HG03060 (cell line): ENCODE measurements at regions not wholly inside any gene's neighbourhood (a gene's known extent, or its start where the extent isn't known, plus 50 kb on each side); places are given as distances from the start of the nearest gene placed in this dataset.
"Not testable (repeated sequence)": the region's sequence is repeated elsewhere in the genome, so short reads cannot be mapped to it uniquely, and the experiment has no call there.

Experiments
- ATAC-seq: cut with Tn5 transposase; IDR thresholded peaks from one replicate; pipeline ENCODE4 v1.9.1; 2021; ENCODE audit warnings: low read depth, moderate number of reproducible peaks; ENCODE audit not compliant: unreplicated experiment

DNA sequence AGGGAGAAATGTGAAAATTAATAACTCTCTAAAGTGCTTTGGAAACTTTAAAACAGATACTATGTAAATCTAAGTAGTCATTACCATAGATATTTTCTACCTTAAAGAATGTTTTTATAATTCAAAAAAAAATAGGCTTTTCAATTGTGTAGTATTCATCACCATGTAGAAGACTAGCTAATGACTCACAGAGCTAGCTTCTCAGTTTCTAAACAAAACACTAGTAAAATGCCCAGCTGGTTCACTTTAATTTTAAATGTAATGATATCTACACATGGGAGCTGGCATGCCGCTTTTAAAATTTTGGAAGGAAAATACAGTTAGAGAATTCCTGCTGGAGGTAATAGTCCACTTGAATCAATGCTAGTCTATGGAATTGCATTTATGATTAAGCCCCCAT lies 509.8 kb downstream of the CSNK1G3 start:
- ATAC-seq, result no peak

DNA sequence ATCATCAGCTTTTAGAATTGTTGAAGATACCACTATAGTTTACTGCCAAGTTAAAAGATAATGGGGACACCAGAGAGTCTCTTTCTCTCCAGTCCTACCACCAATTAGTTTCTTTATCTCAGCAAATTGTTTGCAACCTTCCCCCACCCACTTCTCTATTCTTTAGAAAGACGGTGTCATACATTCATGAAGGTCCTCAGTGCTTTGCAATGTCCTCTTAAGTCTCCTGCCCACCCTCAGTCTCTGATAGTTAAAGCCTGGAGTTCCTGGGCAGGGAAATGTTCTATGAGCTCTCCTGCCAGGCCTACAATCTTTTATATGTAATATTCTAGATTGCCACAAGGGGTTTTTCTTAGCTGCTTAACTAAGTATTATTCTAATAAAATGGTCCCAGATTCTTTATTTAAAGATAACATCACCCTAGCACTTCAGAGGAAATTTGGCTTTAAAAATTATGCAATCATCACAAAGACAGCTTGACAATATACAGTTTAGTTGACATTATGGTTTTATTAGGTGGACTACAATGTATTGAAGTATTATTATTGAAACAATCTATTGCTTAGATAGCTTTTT lies 509.2 kb downstream of the CSNK1G3 start:
- no peak for ATAC-seq

DNA sequence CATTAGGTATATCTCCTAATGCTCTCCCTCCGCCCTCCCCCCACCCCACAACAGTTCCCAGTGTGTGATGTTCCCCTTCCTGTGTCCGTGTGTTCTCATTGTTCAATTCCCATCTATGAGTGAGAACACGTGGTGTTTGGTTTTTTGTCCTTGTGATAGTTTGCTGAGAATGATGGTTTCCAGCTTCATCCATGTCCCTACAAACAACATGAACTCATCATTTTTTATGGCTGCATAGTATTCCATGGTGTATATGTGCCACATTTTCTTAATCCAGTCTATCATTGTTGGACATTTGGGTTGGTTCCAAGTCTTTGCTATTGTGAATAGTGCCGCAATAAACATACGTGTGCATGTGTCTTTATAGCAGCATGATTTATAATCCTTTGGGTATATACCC lies 505.3 kb downstream of the CSNK1G3 start:
- not testable (repeated sequence) for ATAC-seq

DNA sequence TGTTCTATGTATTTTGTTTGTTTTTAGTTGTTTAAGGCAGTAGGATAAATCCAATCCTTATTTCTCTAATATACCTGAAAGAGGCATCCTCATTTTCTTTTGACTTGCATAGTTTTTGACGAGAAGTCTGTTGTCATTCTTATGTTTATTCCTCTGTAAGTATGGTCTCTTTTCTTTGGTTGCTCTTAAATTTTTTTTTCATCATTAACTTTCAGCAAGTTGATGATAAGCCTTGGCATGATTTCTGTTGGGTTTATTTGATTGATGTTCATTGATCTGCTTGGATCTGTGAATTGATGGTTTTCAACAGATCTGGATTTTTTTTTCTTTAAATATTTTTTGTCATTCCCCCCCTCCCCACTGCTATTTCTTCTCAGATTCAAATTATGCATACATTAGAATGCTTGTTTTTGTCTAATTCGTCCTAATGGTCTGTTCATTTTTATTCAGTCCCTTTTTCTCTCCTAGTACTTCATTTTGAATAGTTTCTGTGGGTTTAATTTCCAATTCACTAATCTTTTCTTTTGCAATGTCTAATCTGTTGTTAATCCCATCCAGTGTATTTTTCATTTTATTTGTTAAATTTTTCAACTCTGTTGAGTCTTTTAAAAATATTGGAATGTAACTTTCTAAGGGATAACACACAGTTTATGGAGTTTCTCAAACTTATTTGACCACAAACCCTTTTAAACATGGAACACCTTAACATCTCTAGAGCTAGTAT lies 495.9 kb downstream of the CSNK1G3 start:
- ATAC-seq, result no peak

DNA sequence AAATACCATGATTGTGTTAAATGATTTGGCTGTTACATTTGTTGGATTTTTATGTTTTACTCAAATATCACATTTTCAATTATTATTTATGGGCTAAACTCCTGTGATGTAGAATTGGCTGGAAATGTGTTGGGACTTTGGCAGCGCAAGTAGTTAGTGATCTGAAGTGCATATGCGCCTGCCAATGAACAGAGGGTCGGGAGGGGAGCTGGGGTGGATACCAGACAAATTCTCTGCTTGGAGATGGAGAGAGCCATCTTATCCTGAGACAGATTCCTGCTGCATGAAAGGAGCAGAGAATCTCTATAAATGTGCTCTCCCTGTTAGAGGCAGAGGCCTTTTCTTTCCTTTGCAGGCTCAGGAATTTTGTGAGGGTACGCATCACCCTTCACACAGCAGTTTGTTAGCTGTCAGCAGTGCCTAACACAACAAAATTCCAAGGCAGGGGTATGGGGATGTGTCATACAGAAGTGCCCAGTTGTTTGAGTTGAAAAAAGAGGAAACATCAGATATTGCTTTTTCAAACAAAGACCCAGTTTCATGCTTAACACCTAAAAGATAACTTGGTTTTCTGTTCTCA lies 489.1 kb downstream of the CSNK1G3 start:
- ATAC-seq, result no peak

DNA sequence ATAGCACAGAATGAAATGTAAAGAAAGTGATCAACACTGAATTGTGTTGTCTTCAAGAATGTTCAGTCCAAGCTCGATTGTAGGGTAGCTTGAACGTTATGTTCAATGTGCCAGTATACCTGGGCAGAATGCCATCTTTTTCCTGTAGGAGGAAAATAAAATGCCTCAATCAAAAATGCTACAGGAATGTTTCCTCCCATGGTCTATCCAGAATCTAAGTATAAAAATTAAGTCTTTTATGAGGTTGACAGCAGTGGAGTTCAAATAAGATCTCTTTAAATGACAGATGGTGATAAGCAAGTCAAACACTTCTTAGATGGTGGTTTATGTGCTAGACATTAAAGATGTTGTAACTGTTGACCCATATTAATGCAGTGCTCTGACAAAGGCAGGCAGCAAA lies 488.6 kb downstream of the CSNK1G3 start:
- ATAC-seq, result no peak

DNA sequence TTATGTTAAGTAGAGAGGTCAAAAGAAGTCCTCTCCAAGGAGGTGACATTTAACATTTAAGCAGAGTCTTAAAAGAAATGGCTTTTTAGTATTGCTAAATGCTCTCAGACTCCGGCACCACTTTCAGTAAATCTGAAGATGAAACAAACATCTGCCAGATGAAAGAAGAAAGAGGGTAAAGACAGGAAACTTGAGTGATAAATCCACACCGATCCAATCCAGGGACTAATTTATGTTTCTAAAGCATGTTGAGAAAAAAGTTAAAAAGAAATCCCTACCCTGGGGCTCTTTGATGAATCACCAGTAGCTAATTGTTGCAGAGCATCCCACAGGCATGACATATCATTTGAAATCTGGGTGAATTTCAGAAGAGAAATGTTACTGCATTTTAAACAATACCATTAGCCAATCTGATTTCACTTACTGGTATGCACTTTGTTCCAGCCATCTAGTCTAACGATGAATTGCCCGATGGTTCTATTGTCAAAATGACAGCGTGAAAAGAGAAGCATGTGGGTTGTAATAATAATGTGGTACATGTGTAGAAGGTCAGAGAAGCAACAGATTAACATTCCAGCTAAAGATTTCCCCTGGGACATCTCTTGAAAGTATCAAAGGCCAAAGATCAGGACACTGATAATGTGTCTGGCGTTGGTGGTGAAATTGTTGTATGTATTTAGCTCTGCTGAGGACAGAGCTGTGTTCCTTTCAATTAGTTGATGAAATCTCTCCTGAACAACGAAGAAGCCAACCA lies 485.7 kb downstream of the CSNK1G3 start:
- no peak for ATAC-seq

DNA sequence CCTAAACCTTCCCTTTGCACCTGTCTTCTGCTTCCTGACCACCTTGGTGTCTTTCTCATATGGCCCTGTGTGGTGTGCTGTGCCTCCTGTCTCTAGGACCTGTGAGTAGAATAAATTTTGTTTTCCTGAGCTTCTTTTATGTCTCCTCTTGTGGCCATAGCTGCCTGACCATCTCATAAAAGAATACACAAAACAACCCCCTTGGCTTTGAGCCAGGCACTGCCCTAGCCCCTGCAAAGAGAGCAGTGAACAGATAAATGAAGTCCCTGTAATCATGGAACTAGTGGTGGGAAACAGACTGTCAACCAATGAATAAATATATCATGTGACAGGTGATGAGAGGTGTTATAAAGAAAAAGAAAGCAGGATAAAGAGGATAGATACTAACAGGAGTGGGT lies 485.1 kb downstream of the CSNK1G3 start:
- no peak for ATAC-seq

DNA sequence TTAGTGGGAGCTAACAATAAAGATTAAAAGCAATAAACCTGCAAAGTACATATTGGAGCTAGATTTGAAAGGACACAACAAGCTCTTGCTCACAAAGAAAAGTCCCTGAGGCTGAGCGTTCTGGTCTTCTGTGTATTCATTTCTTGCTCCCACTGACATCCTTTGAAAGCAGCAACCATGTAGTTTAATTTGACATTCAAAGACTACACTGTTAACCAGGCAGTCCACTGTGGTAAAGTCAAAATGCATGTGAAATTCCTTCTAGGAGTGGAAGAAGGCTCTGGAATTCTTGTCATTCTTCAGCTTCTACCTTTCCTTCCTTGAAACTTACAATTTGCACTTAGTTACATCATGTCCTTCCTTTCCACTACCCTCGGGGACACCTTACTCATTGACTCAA lies 480.7 kb downstream of the CSNK1G3 start:
- no peak for ATAC-seq

DNA sequence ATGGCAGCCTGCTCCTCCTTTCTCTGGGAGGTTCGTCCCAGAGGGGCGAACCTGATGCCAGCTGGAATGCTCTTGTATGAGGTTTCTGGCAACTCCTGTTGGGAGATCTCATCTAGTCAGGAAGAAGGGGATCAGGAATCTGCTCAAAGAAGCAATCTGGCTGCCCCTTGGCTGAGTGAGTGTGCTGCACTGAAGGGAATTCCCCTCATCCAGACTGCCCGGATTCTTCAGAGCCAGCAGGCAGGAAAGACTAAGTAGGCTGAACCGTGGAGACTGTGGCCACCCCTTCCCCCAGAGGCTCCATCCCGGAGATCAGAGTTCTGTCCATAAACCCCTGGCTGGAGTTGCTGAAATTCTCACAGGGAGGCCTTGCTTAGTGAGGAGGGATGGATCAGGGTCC lies 476.0 kb downstream of the CSNK1G3 start:
- no peak for ATAC-seq

DNA sequence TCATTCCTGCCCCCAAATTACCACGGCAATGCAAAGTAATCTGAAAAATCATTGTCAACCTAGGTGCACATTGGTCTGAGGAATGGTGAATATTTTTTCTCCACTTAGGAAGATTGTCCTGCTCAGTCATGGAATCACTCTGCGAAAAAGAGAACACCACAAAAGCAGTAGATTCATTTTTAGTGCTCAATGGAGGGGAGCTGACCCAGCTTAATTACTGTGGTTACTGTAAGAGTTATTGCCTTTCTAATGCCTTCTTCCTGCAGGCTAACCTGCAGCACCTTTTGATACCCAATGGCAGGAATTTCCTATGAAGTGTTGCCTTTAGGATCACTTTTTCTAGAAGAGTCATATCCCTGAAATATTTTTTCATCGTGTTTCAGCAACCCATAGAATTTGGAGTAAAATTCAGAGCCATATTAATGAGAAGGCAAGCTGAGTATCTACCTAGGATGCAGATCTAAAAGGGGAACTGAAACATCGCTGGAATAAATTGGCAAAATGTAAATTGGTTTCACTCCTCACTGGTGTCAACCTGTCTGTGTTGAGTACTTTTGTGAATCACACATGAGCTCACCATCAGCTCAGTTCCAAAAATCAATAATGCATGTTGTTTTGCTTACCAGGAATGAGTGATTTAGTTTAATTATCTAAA lies 464.5 kb downstream of the CSNK1G3 start:
- peak; percentile 83 for ATAC-seq

DNA sequence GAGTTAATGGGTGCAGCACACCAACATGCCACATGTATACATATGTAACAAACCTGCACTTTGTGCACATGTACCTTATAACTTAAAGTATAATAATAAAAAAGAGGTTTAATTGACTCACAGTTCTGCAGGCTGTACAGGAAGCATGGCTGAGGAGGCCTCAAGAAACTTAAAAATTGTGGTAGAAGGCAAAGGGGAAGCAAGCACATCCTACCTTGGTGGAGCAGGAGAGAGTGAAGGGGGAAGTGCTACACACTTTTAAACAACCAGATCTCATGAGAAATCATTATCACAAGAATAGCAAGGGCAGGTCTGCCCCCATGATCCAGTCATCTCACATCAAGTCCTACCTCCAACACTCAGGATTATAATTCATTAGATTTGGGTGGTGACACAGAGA lies 463.5 kb downstream of the CSNK1G3 start:
- ATAC-seq, result not testable (repeated sequence)

DNA sequence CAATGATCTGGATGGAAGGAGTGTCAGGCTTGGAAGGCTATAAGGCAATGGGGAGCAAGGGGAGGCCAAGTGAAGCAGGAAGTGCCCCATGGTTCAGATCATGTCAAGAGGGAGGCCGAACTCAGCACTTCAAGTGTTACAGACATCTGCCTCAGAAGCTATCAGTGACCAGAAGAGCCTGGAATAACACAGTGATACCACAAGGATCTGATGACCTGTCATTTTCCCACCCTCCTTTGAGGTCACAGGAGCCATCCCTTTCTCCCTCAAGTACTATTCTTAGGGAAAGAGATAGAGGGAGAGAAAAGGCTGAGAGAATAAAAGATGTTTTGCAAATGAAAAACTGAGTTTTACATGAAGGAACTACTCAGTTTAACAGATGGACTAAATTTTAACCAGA lies 454.8 kb downstream of the CSNK1G3 start:
- no peak for ATAC-seq

DNA sequence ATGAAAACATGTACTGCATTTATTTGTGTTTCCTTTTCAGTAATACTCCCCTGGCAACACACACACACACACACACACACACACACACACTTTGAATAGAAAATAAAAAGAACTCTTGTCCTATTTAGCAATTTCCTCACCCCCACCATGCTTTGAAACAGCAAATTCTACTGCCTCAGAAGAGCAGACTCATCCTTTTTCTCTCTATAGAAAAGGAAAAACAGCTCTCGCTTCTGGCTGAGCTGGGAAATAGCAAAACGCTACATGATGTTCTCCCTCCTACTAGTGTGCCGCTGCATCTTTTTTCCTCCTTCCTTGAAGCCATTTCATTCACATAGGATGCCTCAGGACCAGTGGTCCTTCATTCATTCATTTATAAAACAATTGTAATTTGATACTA lies 453.6 kb downstream of the CSNK1G3 start:
- no peak for ATAC-seq

DNA sequence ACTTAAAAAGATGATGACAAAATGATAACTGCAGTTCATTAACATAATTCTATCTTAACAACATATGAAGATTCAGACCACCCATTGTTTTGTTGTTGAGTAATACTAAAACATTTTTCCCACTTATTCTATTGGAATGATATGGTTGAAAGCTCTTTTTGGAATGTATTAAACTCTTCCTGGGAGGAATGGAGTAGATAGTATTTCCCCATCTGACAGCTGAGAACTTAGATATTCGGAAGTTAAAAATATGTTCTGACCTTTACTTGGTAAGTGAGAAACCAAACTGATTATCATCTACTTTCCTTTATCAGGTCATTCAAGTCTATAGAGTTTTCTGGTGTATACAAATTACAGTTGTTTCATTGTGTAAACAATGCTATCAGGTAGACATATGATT lies 452.9 kb downstream of the CSNK1G3 start:
- ATAC-seq, result no peak

DNA sequence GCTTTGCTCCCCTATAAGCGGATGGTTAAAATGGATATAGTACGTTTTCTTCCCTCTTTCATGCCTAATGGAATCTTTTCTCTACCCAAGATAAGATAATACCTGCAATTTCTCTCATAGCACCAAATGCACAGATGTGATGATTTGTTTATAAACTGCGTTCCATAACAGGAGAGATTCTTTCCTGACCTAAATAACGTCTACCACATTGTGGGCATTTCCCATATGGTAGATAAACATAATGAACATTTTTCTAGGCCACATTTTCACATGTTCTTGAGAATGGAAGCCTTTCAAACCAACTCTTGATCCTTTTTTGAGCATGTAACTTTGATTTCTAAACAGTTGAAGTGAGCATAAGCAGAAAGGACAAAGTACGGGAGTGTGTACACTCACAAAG lies 448.5 kb downstream of the CSNK1G3 start:
- ATAC-seq, result no peak

DNA sequence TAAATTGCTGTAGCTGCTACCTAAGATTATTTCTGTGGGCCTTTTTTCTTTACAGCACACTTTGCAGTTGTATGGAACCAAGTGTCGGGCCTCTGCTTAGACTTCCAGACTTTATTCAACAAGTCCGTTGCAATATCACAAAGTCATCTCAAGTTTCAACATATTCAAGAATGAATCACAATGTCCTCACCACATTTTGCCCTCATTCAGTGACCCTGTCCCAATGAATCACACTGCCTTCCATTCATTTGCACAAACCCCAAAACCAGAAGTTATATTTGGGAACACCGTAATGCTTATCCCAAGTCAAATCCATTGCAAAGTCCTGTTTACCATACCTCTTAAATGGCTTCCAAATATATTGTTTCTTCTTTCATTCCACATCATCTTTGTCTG lies 439.6 kb downstream of the CSNK1G3 start:
- no peak for ATAC-seq

DNA sequence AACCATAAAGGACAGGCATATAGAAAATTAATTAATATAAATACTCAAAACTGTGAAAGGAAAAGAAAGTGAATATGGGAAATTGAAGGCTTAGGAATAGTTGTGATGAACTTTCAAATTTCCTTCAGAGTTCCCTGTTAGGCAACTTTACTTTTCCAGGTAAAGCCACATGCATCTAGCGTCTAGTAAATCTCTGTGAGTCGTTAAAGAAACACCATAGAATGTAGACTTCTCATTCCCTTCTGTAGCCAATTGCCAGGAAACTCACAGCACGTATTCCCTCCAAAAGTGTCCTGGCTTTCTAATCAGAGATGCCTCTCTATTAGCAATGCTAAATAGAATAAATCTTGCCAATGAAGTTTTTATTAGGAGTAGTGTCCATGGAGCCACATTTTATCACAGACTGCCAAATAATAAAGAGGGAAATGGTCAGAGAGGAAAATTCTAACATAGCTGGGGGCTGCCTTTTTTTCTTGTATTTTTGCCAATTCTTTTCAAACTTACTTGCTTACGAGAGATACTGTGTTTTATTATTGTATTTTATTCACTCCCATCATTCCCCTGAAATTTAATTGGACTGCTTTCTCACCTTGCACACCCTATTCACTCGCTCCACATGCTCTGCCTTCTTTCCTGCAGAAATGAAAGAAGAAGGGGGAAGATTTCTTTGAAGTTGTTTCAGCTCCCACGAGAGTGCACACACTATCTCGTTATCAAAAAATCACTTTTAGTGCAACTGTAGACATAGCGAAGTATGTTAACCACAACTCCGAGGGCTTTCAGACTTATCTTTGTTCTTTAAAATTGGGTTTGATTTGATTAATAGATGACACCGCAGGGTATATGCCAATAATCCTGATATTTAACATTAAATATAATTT lies 439.0 kb downstream of the CSNK1G3 start:
- ATAC-seq, result no peak

DNA sequence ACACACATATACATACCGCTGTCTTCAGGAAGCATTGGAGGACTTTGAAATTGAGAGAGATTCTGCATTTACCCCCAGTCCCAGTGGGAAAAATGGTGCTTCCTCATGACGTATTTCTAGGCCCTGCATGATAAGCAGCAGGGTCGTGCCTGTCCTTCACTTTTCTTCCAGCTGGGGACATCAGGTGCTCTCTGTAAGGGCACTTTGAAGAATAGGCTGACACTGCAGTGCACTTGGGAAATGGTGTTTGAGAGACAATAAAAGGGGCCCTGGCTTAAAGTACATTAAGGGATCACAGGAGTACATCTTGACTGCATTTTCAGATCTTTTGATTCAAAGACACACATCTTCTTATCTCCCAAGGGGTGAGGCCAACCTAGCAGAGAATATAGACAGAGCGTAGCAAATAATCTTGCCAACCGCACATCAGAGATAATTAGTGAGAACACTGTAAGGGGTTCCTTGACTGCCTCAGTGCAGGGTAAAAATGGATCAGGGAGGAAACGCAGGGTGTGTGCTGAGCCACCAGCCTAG lies 437.9 kb downstream of the CSNK1G3 start:
- ATAC-seq, result no peak
